ENCODE measurements at regions not wholly inside any gene's neighbourhood (a gene's known extent, or its start where the extent isn't known, plus 50 kb on each side); places are given as distances from the start of the nearest gene placed in this dataset.

DNA sequence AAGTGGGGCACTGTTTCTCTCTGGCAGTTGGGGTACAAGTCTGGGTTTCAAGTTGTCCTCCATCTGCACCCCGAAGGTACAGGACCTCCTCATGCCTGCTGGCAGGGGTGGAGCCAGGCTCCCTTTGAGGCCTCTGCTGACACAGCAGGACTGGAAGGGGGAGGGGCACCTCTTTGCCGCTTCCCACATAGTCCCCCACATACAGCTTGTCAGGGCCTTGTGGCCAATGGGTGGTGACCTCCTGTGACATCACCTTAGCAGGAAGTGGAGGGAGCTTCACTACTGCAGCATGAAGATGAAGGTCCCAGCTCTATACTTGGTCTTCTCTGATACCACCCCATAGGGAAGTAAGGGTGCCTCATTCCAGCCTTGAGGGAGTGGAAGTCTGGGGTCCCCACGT, 167.8 kb downstream of the RAMP3 start:
- TF ChIP-seq CEBPB (IDR thresholded peaks at IDR 0.05) (no peak), FOXM1 (IDR thresholded peaks at IDR 0.05; ENCODE audit: borderline replicate concordance, low read depth) (no peak), RAD21 (IDR thresholded peaks at IDR 0.05; ENCODE audit: low read depth) (no peak), NFIC (IDR thresholded peaks at IDR 0.05) (no peak), EP300 (IDR thresholded peaks at IDR 0.05; ENCODE audit: borderline replicate concordance) (no peak), TAF1 (IDR thresholded peaks at IDR 0.05; ENCODE audit: low read depth) (no peak), EGR1 (IDR thresholded peaks at IDR 0.05) (no peak)
- TF ChIP-seq, protein P1, sequence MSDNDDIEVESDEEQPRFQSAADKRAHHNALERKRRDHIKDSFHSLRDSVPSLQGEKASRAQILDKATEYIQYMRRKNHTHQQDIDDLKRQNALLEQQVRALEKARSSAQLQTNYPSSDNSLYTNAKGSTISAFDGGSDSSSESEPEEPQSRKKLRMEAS (IDR thresholded peaks at IDR 0.05) = no peak
- TF ChIP-seq, protein P2, sequence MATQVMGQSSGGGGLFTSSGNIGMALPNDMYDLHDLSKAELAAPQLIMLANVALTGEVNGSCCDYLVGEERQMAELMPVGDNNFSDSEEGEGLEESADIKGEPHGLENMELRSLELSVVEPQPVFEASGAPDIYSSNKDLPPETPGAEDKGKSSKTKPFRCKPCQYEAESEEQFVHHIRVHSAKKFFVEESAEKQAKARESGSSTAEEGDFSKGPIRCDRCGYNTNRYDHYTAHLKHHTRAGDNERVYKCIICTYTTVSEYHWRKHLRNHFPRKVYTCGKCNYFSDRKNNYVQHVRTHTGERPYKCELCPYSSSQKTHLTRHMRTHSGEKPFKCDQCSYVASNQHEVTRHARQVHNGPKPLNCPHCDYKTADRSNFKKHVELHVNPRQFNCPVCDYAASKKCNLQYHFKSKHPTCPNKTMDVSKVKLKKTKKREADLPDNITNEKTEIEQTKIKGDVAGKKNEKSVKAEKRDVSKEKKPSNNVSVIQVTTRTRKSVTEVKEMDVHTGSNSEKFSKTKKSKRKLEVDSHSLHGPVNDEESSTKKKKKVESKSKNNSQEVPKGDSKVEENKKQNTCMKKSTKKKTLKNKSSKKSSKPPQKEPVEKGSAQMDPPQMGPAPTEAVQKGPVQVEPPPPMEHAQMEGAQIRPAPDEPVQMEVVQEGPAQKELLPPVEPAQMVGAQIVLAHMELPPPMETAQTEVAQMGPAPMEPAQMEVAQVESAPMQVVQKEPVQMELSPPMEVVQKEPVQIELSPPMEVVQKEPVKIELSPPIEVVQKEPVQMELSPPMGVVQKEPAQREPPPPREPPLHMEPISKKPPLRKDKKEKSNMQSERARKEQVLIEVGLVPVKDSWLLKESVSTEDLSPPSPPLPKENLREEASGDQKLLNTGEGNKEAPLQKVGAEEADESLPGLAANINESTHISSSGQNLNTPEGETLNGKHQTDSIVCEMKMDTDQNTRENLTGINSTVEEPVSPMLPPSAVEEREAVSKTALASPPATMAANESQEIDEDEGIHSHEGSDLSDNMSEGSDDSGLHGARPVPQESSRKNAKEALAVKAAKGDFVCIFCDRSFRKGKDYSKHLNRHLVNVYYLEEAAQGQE (IDR thresholded peaks at IDR 0.05; ENCODE audit: low read depth) = no peak

DNA sequence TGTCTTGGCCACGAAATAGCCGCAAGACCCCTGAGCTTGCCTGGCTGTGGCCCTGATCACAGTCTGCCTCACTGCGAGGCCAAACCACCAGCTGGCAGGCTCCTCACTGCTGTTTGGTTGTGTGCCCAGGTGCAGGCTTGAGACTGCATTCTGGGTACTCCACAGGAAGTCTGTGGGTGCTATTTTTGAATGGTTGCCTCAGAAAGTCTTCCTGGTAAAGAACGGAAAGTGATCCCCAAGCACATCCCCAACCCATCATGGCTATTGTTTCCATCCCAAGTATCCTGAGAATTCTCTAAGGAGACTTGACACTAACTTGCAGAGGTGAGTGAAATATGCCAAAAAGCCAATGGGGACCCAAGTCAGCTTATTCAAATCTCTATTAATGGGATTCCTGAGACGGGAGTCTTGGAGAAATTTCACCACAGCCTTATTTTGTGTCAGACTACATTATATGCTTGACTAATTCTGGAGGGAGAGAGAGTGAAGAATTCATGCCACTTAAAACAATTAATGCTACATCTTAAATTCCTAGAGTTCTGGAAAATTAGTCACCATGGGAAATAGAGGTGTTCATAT, 170.9 kb downstream of the RAMP3 start:
- TF ChIP-seq, protein P1 (IDR thresholded peaks at IDR 0.05) = no peak
- TF ChIP-seq ZBTB7A (IDR thresholded peaks at IDR 0.05; ENCODE audit: low read depth) (no peak), CEBPB (IDR thresholded peaks at IDR 0.05) (0 out of 2 replicates have a peak, but pooled peaks have one; percentile 13), RAD21 (IDR thresholded peaks at IDR 0.05; ENCODE audit: low read depth) (0 out of 2 replicates have a peak, but pooled peaks have one; percentile 2), EP300 (IDR thresholded peaks at IDR 0.05; ENCODE audit: borderline replicate concordance) (peak; percentile 42; the same call in 1 of the 2 replicates), TAF1 (IDR thresholded peaks at IDR 0.05; ENCODE audit: low read depth) (no peak), EGR1 (IDR thresholded peaks at IDR 0.05) (no peak), CREB1 (IDR thresholded peaks at IDR 0.05; ENCODE audit: low read depth) (no peak), TCF12 (IDR thresholded peaks at IDR 0.05; ENCODE audit: low read depth) (no peak), NFIC (IDR thresholded peaks at IDR 0.05) (peak; percentile 31), YY1 (IDR thresholded peaks at IDR 0.05; ENCODE audit: low read depth) (no peak), FOXM1 (IDR thresholded peaks at IDR 0.05; ENCODE audit: borderline replicate concordance, low read depth) (peak; percentile 25; the same call in 1 of the 2 replicates), TEAD4 (IDR thresholded peaks at IDR 0.05) (no peak)
- TF ChIP-seq, protein P3, sequence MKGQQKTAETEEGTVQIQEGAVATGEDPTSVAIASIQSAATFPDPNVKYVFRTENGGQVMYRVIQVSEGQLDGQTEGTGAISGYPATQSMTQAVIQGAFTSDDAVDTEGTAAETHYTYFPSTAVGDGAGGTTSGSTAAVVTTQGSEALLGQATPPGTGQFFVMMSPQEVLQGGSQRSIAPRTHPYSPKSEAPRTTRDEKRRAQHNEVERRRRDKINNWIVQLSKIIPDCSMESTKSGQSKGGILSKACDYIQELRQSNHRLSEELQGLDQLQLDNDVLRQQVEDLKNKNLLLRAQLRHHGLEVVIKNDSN (IDR thresholded peaks at IDR 0.05) = no peak
- TF ChIP-seq, protein P2 (IDR thresholded peaks at IDR 0.05; ENCODE audit: low read depth) = no peak

DNA sequence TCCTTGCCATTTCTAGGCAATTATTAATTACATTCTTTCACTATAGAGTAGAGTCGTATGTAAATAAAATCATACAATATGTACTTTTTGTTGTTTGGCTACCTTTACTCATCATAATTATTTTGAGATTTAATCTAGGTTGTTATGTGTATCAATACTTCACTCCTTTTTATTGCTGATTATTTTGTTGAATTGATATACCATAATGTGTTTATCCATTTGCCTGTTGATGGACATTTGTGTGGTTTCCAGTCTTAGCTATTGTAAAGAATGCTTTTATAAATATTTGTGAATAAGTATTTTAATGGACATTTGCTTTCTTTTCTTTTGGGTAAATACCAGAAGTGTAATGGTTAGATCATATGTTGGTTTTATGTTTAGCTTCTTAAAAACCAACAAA, 174.0 kb downstream of the RAMP3 start:
- TF ChIP-seq EP300 (IDR thresholded peaks at IDR 0.05; ENCODE audit: borderline replicate concordance) (no peak), CREB1 (IDR thresholded peaks at IDR 0.05; ENCODE audit: low read depth) (no peak), YY1 (IDR thresholded peaks at IDR 0.05; ENCODE audit: low read depth) (no peak), TCF12 (IDR thresholded peaks at IDR 0.05; ENCODE audit: low read depth) (no peak), TAF1 (IDR thresholded peaks at IDR 0.05; ENCODE audit: low read depth) (no peak), RAD21 (IDR thresholded peaks at IDR 0.05; ENCODE audit: low read depth) (no peak), EGR1 (IDR thresholded peaks at IDR 0.05) (no peak), FOXM1 (IDR thresholded peaks at IDR 0.05; ENCODE audit: borderline replicate concordance, low read depth) (no peak), NFIC (IDR thresholded peaks at IDR 0.05) (no peak), CEBPB (IDR thresholded peaks at IDR 0.05) (no peak), ZBTB7A (IDR thresholded peaks at IDR 0.05; ENCODE audit: low read depth) (no peak)
- TF ChIP-seq, protein P3 (IDR thresholded peaks at IDR 0.05) = no peak
- TF ChIP-seq, protein P2 (IDR thresholded peaks at IDR 0.05; ENCODE audit: low read depth) = no peak

DNA sequence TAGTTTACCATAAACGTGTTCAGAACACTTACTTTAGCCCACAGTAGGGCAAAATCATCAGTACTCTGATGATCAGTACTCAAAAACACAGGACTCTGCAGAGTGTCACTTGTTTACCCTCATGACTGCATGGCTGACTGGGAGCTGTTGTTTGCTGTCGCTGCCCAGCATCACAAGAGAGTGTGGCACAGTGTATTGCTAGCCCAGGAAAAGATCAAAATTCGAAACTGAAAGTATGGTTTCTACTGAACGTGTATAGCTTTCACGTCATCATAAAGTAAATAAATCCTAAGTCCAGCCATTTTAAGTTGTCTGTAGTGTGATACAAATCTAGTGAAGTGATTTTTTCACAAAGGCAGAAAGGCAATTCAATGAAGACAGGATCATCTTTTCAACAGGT, 184.6 kb downstream of the RAMP3 start:
- TF ChIP-seq ZBTB7A (IDR thresholded peaks at IDR 0.05; ENCODE audit: low read depth) = no peak
- TF ChIP-seq RAD21 (IDR thresholded peaks at IDR 0.05; ENCODE audit: low read depth) = no peak
- TF ChIP-seq EGR1 (IDR thresholded peaks at IDR 0.05) = no peak
- TF ChIP-seq, protein P2 (IDR thresholded peaks at IDR 0.05; ENCODE audit: low read depth) = no peak
- no peak for TF ChIP-seq CEBPB (IDR thresholded peaks at IDR 0.05)
- TF ChIP-seq, protein P1 (IDR thresholded peaks at IDR 0.05) = no peak

All from Ishikawa (cell line).